NOMO-1 (cell line): ENCODE measurements at regions not wholly inside any gene's neighbourhood (a gene's known extent, or its start where the extent isn't known, plus 50 kb on each side); places are given as distances from the start of the nearest gene placed in this dataset.

Experiments
- DNase-seq, 2 experiments: peaks; one replicate each; lab custom pipeline; 2025; ENCODE audit not compliant: unreplicated experiment in 2 of 2; lab: John Stamatoyannopoulos, UW

DNA sequence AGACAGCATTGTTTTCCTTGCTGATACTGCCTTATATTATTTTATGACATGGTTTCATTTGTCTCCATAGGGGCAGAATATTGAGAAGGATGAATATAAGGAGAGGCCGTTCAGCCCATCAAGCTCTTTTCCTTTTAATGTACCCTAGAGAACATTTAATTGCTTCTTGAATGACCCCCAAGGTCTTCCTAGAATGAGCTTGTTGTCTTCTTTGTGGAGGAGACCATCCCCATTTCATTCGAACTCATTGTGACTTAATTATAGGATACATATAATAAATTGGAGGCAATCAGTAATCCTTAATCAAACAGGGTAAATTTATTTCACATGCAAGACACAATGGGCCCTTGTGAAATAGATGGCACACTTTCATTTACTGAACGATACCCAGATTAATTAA lies 231.3 kb downstream of the MDFIC start:
- DNase-seq = no peak

DNA sequence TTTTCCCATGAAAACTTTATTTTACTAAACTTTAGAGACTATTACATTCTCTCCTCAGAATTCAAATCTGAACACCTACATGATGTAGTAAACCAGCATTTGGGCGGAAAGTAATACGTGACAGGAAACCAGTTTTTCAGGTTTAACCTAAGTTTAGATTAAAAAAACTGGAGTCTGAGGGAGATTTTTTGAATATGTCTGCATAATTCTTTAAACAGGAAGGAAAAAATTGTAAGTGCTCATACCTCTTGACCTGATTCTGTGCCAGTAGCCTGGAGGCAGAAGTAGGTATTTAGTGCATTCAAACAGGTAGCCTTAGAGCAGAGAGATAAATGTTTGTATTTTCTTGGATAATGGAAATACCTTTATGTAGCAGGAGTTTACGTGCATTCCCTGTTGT lies 224.3 kb downstream of the MDFIC start:
- no peak for DNase-seq

DNA sequence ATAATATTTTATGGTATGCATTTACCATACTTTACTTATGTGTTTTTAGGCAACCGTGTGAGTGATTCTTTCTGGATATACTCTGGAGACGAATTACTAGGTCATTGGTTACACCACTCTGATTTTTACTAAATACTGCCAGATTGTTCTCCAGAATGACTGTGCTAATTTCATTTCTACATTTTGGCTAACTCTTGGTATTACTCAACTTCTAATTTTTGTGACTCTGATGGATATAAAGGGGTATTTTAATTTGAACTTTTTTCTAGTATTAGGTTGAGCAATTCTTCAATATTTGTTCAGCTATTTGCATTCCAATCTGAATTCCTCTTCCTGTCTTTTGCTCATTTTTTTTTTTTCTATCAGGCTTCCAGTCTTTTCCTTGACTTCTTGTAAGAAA lies 223.6 kb downstream of the MDFIC start:
- peak; percentile 41 to 60 for DNase-seq

DNA sequence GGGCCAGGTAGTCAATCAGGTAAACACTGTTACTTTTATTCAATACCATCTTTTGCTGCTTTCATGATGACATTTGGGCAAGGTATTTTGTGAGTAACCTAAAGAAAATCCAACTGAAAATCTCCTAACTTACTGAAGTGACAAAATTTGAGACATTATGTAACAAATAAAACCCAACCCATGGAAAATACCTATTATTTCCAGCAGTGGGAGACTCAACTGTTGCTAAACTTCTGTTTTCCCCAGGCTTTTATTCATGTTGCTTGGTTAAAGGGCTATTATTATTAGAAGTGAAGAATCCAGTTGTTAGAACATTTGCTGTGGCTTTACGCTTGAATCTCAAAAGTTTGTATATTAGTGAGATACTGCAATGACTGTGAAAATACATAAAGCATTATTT lies 215.9 kb downstream of the MDFIC start:
- no peak for DNase-seq

DNA sequence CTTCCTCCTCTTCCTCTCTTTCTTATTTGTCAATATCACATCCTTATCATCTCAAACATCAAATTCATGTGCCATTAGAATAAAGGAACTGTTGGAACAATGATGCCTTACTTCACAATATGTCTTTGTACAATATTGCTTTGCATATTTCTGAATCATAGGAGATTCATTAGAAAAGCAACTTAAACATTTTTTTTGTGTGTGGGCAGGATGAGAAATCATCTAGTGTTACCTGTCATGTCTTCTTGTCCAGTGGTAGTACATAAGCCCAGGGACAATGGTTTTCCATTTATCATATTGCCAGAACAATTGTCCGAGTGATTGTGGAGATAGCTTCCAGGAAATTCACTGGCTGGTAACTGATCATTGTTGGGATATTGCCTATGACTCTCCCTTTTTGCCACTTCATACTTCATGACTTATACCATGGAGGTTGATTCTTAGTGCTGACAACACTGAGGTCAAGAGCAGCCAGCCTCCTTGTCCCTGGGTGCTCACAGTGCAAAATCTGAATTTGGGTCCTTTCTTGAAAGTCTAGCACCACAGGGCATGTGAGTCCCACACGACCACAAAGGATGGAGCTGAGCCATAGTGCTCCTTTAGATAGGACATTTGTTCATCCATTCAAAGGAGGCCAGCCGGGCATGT lies 215.0 kb downstream of the MDFIC start:
- no peak for DNase-seq

DNA sequence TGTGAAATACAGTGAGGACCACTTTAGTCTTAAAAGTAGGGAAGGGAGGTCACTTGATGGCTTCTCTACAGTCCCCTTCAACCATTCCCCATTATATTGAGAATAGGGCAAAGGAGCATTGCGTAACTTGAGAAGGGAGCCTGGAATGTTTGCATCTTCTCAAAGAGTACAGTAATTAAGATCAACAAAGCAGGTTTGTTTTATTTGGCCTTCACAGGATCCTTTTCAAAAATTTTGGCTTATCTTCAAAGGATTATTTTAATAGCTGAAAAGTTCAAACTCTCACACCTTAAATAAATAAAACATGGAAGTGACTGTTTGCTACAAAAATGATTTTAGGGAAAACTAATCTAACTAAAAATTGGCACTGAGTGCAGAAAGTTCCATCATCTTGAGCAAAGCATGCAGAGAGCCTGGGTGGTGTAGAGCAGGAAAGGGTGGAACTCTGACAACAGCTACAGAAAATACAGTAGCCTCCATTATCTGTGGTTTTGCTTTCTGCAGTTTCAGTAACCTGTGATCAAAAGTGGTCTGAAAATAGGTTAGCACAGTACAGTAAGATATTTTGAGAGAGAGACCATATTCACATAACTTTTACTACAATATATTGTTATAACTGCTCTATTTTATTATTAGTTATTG lies 214.0 kb downstream of the MDFIC start:
- DNase-seq = no peak

DNA sequence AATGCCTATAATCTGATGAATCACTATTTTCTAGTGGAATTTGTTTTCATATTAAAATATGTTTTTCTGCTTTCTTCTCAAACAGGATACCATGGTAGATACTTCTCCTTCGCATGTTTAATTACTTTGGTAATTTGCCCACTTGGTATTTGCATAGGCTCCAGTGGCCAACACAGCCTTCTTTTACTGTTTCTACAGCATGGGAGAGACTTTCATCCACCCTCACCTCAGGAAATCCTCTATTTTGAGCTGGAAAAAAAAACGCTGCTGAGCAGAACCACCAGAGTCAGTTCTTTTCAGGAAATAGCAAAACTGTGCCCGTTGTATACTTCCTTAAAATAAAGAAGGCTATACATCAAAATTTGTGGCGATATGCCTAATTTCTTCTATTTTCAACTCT lies 213.3 kb downstream of the MDFIC start:
- no peak for DNase-seq

DNA sequence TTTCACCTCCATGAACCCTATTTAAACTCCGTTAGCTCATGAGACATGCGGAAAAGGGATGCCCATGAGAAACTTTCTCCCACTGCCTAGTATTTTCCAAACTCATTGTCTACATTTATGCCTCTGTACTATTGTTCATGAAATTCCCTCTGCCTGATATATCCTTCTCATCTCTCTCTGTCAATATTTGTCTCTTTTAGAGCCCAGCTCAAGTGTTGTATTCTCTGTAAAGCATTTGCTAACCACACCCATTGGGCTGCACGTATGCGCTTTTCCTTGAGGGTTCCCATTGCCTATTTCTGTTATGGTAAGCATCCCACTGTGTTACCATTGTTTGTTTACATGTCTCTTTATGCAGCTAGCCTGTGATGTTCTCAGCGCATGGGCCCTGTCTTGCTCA lies 211.4 kb downstream of the MDFIC start:
- no peak for DNase-seq

DNA sequence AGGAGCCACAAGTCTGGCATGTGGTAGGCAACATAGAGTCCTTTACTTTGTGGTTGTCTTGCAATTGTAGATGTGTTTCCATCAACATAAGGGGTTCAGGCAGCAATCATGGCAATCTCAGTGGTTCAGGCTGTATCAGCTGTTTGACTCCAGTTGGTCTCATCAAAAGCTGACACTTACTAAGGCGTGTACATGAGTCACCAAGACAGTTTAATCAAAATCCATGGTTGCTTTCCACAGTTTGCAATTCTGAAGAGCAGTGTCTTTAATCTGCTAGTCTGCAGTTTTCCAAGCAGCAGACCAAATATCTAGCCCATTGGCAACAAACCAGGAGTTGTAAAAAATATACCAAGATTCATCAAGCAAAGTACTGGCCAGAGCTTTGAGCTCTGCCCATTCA lies 210.2 kb downstream of the MDFIC start:
- no peak for DNase-seq

DNA sequence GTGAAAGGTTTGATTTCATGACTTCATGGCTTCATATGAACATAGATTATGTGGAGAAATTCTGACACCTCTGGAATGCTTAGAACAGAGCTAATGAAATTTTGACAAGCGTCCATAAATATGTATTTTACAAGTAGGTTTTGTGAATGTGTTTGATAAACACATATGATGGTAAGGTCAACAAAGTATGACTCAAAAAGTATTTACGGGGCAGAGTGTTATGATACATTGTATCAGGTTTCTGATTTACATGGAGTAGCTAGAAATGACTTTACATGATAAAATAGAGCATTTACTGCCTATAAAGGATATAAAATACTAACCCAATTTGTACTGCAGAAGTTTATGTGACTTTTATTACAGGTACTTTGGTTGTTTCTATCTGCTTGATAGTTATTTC lies 206.3 kb downstream of the MDFIC start:
- no peak for DNase-seq

DNA sequence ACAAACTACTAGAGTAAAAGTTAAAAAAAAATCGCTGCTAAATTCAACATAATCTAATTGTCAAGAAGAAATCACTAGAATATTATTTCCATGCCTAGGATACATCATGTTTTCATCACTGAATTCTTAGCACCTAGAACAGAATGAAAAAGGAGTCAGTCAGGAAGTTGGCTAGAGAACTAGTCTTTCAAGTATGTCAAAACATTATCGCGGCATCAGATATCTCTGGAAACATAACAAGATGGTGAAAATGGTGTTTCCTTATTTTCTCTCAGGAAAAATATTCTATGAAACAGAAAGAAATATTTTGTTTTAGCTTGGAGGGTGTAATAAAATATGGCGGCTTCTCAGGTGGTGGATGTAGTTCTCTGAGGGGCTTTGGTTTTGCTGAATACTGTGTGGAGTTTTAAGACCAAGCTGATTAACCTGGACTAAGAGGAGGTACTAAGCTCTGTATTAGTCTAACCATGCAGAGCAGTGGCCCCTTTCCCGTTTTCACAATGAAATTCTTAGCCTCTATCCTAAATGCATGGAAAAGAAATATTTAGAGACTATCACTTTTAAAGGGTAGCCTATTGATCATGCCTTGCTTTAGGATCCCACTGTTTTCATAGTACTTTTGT lies 205.6 kb downstream of the MDFIC start:
- DNase-seq = no peak

DNA sequence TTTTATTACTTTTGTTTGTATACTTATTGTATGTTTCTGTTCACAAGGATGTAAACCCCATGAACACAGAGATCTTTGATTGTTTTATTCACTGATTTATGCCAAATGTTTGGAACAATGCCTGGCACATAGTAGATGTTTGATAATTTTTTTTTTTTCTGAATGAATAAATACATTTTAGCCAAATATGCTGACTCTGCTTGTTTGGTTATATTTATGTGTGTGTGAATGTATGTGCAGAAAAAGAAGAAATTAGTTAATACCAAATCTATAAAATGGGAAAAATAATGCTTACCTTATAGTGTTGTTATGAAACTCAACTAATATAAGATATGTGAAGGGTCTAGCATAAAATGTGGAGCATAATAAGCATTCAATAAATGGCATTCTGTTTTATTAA lies 203.9 kb downstream of the MDFIC start:
- no peak for DNase-seq

DNA sequence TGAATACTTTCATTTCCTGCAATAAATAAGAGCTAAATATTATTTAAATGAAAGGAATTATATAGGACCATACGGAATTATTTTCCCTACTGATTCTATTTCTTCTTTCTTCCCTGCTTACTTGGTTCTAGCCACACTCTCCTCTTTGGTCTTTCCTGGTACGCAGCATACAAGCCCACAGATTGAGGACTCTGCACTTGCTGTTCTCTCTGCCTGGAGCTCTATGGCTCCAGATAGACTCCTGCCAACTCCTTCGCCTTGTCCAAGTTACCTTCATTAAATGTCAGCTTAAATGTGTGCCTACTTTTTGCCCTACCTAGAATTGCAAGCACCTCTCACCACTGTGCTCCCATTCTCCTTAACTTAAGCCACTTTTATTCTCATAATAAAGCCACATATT lies 203.4 kb downstream of the MDFIC start:
- no peak for DNase-seq

DNA sequence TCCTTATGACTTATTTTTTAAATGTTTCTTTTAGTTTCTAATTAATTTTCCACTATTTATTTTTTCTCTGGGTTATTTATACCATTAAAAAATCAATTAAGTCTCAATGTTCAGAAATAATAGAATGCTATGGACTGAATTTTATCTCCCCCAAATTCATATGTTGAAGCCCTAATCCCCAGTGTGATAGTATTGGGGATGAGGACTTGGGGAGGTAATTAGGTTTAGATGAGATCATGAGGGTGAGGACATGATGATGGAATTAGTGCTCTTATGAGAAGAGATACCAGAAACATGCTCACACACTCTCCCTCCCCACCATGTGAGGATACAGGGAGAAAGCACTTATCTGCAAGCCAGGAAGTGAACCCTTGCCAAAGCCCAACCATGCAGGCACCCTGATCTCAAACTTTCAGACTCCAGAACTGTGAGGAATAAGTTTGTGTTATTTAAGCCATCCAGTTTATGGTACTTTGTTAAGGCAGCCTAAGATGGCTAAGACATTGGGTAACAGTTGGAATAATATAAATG lies 202.6 kb downstream of the MDFIC start:
- no peak for DNase-seq

DNA sequence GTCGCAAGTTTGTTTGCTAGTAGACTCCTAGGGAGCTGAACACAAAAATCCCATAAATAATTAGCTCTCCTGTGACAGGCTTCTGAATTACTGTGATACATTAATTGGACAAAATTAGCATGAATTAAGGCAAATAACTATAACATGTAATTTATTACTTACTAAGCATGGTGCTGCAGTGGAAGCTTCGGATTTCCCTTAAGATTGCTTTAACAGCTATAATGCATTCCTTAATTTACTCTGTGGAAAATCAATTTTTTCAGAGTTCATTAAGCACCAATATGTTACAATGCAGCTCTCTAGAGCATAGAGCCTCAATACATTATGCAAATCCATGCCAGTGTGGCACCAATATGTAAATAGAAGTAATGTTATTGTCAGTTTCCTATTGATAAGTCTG lies 201.5 kb downstream of the MDFIC start:
- DNase-seq = no peak

DNA sequence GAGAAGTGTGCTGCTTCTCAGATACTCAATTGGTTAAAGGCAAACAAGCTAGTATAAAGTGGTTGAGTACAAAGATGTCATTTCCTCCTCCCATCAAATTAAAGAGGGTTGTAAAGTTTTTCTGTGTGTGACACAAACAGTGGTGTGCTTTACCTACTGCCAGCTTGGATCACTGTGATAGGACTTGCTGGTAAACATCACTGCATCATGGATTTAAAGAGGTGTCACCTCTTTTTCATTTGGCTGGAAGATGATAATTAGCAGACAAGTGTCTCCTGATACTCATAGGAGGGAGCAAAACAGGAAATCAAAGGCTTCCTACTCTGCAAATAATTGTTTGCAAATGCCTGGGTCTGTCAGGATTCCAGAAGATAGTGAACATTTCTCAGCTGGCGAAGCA lies 200.5 kb downstream of the MDFIC start:
- no peak for DNase-seq

DNA sequence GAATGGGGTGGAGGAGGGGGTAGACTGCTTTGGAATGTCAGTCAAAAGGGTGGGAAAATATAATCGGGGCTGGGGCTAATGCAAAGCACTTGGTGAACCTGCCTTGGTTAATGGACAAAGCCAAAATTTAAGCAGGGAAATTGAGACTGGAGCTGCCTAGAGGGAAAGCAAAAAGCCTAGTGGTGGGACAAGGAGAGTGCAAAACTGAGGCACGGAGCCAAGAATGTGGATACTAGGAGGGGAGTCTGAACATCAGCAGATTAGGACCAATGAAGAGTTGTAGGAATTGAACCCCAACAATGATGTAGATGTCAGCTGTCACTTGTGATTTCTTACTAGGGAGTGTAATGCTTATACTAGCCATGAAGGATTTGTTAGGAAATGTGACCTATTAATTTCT lies 195.9 kb downstream of the MDFIC start:
- no peak for DNase-seq

DNA sequence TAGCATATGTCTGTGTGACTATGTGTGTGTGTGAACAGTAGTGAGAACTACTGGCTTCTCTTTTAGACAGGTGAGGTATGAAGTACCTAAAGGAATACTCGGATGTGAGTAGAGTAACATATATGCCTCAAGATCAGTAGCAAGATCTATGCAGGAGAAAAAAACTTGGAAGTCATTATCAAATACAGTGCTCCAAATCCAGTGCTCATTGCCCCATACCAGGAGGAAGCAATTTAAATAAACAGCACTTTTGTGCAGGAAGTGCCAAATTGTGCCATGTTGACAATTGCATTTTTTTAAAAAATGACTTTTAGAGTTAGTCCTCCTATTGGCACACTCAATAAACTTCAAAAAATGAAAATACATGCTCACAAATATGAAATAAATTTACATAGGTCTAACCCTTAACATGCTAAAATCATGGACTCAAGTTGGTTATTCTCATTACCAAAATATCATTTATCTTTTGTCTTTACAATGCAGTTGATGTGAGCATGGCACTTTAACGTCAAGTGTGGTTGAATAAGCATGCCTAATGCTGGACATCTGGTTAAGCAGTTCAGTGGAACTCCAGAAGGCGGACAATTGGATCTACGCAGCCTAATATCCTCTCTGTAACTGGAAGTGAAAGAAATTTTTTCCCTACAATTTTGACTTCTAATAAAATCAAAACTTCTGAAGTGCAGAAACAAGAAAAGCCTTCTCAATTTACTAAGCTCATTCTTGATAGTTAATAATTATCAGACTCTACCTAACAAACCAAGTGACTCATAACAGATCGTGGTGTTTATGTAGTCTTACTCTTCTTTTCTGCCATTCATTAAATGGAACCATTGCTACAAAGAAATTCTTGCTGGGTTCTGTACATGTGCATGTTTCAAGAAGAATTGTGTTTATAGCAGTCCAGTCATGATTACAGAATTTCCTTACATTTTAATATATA lies 195.2 kb downstream of the MDFIC start:
- no peak for DNase-seq

DNA sequence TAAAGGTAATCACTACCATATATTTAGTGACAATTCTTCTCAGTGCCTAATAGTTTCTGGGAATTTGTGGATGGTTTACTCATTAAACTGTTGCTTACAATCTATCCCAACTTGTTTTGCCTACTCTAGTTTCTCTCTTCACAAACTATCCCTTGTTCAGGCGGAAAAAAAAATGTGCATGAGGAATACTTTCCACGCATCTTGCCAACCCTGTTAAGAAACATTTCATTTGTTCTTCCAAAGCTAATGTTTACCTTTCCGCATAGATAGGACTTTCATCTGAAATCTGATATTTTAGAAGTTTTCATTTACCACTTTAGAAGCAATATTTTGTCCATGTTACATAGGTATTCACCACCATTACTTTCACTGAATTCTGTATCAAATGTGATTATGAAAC lies 191.9 kb downstream of the MDFIC start:
- DNase-seq = no peak

DNA sequence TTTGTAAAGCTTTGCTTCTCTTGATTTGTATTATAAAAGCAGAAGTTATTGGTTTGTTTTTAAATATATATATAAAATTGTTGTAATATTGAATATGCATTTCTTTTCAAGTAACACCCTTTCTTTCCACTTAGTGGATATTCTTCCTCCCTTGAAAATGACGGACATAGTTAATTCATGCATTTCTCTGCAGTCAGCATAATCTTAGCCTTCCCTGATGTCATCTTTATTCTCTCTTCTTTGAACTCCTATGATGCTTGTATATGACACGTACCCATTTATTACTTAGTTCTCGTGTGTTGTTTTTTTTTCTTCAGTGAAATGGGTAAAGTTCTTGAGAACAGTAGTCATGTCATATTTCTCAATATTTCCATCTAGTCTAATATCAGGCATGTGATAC lies 191.2 kb downstream of the MDFIC start:
- DNase-seq = no peak

DNA sequence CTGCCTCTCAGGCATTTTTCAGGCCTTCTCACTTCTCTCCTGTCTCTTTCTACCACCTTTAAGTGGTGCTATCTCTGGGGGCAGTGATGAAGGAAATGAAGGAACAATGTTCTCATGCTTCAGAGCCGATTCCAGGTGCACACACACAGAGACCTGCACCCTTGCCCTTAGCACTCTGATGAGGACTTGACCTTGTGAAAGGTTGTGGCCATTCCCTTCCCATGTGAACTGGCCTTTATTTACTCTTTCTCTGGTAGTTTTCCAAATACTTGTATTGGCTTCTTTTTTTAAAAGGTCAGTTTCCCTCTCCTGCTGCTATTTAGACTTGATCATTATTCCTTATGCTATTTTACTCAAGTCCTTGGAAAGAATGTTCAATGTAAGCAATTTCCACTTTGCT lies 188.6 kb downstream of the MDFIC start:
- DNase-seq = no peak
